ENCODE measurements at regions not wholly inside any gene's neighbourhood (a gene's known extent, or its start where the extent isn't known, plus 50 kb on each side); places are given as distances from the start of the nearest gene placed in this dataset.

DNA sequence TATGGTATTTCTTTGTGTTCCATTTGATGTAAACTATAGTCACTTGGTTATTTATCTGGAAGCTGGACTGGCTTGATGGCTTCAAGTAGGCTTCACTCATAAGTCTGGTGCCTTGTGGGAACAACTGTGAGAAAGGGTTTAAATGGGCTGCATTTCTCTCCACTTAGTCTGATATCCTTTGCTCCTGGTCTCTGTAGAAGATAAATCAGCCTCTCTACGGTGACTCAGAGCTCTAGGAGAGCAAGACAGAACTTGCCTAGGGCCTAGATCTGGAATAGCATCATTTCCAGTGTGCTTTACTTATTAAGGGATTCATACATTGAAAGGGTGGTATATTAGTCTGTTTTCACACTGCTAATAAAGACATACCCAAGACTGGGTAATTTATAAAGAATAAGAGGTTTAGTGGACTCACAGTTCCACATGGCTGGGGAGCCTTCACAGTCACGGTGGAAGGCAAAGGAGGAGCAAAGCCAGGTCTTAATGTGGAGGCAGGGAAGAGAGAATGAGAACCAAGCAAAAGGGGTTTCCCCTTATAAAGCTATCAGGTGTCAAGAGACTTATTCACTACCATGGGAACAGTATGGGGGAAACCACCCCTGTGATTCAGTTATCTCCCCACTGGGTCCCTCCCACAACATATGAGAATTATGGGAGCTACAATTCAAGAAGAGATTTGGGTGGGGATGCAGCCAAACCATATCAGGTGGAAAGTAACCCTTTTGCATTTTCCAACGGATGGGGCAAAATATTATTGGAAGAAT lies 1746.4 kb upstream of the PCDH7 start:
- Histone ChIP-seq H3K36me3 (ENCODE audit: control insufficient read depth, insufficient read depth, low read length) (no peaks in the 10 kb centered on the region), H3K4me1 (ENCODE audit: control insufficient read depth, insufficient read depth, low read length) (no peaks in the 10 kb centered on the region), H3K4me3 (ENCODE audit: low read depth in 2 of 2, low read length in 2 of 2) (no peak overlapping the region), H3K9me3 (ENCODE audit: control insufficient read depth, insufficient read depth, low read depth, low read length) (no peaks in the 10 kb centered on the region), H3K27me3 (ENCODE audit: control insufficient read depth, insufficient read depth, low read length) (no peaks in the 10 kb centered on the region), H3K27ac (ENCODE audit: low read length) (no peak overlapping the region)
- intact Hi-C loops (cut with micrococcal nuclease; ENCODE audit: unreplicated experiment) = no loop called here
- POLR2A ChIA-PET = no interaction called here
- TF ChIP-seq POLR2AphosphoS5 (IDR thresholded peaks at IDR 0.05; ENCODE audit: low read depth, low read length) (no peak), SIN3A (IDR thresholded peaks at IDR 0.05; ENCODE audit: borderline replicate concordance, insufficient read depth, low read depth, low read length) (no peak), TCF7L2 (IDR thresholded peaks at IDR 0.05; ENCODE audit: low read depth, low read length) (no peak)
- TF ChIP-seq, protein P1, sequence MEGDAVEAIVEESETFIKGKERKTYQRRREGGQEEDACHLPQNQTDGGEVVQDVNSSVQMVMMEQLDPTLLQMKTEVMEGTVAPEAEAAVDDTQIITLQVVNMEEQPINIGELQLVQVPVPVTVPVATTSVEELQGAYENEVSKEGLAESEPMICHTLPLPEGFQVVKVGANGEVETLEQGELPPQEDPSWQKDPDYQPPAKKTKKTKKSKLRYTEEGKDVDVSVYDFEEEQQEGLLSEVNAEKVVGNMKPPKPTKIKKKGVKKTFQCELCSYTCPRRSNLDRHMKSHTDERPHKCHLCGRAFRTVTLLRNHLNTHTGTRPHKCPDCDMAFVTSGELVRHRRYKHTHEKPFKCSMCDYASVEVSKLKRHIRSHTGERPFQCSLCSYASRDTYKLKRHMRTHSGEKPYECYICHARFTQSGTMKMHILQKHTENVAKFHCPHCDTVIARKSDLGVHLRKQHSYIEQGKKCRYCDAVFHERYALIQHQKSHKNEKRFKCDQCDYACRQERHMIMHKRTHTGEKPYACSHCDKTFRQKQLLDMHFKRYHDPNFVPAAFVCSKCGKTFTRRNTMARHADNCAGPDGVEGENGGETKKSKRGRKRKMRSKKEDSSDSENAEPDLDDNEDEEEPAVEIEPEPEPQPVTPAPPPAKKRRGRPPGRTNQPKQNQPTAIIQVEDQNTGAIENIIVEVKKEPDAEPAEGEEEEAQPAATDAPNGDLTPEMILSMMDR (IDR thresholded peaks at IDR 0.05) = no peak
- TF ChIP-seq, protein P2, sequence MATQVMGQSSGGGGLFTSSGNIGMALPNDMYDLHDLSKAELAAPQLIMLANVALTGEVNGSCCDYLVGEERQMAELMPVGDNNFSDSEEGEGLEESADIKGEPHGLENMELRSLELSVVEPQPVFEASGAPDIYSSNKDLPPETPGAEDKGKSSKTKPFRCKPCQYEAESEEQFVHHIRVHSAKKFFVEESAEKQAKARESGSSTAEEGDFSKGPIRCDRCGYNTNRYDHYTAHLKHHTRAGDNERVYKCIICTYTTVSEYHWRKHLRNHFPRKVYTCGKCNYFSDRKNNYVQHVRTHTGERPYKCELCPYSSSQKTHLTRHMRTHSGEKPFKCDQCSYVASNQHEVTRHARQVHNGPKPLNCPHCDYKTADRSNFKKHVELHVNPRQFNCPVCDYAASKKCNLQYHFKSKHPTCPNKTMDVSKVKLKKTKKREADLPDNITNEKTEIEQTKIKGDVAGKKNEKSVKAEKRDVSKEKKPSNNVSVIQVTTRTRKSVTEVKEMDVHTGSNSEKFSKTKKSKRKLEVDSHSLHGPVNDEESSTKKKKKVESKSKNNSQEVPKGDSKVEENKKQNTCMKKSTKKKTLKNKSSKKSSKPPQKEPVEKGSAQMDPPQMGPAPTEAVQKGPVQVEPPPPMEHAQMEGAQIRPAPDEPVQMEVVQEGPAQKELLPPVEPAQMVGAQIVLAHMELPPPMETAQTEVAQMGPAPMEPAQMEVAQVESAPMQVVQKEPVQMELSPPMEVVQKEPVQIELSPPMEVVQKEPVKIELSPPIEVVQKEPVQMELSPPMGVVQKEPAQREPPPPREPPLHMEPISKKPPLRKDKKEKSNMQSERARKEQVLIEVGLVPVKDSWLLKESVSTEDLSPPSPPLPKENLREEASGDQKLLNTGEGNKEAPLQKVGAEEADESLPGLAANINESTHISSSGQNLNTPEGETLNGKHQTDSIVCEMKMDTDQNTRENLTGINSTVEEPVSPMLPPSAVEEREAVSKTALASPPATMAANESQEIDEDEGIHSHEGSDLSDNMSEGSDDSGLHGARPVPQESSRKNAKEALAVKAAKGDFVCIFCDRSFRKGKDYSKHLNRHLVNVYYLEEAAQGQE (IDR thresholded peaks at IDR 0.05; ENCODE audit: insufficient read depth in 1 of 2, low read depth in 2 of 2, low read length in 1 of 2) = no peak
- no TSS peak for BruUV-seq (replicated peaks)
- in situ Hi-C loops (cut with HindIII; ENCODE audit: low pct_unique_long_range_greater_than_20kb, low sequenced_read_pairs) = no loop called here
- CTCF ChIA-PET = no interaction called here
- DNase-seq (ENCODE audit: low read depth, low spot score) = no peak
- ATAC-seq = no peak

DNA sequence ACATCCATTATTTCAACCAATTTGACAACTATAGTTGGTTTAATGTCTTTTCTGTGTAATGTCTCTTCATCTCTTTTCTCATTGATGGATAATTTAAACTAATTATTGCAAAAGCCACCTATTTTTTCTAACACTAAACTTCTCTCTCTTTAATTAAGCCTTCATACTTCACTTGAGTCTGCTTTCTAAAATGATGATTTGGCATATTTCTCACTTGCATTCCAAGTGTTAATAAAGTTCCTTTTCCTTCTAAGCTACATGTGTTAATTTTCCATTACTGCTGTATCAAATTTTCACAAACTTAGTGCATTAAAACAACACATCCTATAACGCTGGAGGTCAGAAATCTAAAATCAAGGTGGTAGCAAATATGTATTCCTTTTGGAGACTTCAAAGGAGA lies 1743.8 kb upstream of the PCDH7 start:
- Histone ChIP-seq H3K9me3 (ENCODE audit: control insufficient read depth, insufficient read depth, low read depth, low read length) (no peaks in the 10 kb centered on the region), H3K4me3 (ENCODE audit: low read depth in 2 of 2, low read length in 2 of 2) (no peak overlapping the region), H3K27me3 (ENCODE audit: control insufficient read depth, insufficient read depth, low read length) (no peaks in the 10 kb centered on the region), H3K4me1 (ENCODE audit: control insufficient read depth, insufficient read depth, low read length) (no peaks in the 10 kb centered on the region), H3K36me3 (ENCODE audit: control insufficient read depth, insufficient read depth, low read length) (no peaks in the 10 kb centered on the region), H3K27ac (ENCODE audit: low read length) (no peak overlapping the region)
- TF ChIP-seq TCF7L2 (IDR thresholded peaks at IDR 0.05; ENCODE audit: low read depth, low read length) (no peak), POLR2AphosphoS5 (IDR thresholded peaks at IDR 0.05; ENCODE audit: low read depth, low read length) (no peak), SIN3A (IDR thresholded peaks at IDR 0.05; ENCODE audit: borderline replicate concordance, insufficient read depth, low read depth, low read length) (no peak)
- TF ChIP-seq, protein P1 (IDR thresholded peaks at IDR 0.05) = no peak
- TF ChIP-seq, protein P2 (IDR thresholded peaks at IDR 0.05; ENCODE audit: insufficient read depth in 1 of 2, low read depth in 2 of 2, low read length in 1 of 2) = no peak
- BruUV-seq (replicated peaks) = no TSS peak
- ChIA-PET CTCF (no interaction called here), POLR2A (no interaction called here)
- in situ Hi-C loops (cut with HindIII; ENCODE audit: low pct_unique_long_range_greater_than_20kb, low sequenced_read_pairs) (no loop called here), intact Hi-C loops (cut with micrococcal nuclease; ENCODE audit: unreplicated experiment) (no loop called here)
- DNase-seq (ENCODE audit: low read depth, low spot score) (no peak), ATAC-seq (no peak)

Measured in Panc1 (cell line).